GM18868 (cell line): ENCODE measurements at regions not wholly inside any gene's neighbourhood (a gene's known extent, or its start where the extent isn't known, plus 50 kb on each side); places are given as distances from the start of the nearest gene placed in this dataset.
A peak's percentile ranks its signal among the peaks of the same experiment; 100 is the strongest.
"Not testable (repeated sequence)": the region's sequence is repeated elsewhere in the genome, so short reads cannot be mapped to it uniquely, and the experiment has no call there.

Experiments
- ATAC-seq: cut with Tn5 transposase; IDR thresholded peaks from one replicate; pipeline ENCODE4 v1.9.1; 2021; ENCODE audit warnings: mild to moderate bottlenecking, moderate library complexity; ENCODE audit not compliant: unreplicated experiment

DNA sequence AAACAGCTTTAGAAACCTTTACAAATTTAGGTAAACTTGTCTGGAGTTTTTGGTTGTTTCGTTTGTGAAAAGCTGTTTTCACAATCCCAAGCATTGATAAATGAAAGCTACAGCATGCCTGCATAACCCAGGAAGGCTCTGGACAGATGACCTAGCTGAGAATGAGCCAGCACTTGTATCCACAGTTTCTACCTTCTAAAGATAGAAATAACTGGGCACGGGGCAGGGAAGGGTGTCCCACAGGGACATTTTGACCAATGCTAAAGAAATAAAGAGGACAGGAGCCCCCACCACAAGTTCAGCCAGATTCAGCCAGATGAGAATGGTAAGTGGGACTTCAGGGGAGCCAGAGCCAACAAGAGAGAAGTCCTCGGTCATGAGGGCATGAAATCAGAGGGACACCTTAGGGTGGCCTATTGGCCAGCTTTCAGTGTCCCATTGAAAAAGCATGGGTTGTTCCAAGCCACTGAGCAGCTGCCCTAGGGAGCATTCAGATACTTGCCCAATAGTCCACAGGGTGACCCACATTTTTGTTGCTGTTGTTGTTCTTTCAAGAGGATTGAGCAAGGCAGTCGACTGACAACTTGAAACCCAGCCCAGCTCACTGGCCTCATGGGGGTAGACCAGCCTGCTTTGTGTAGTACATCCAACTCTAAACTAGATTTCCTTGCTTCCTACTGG lies 140.3 kb upstream of the NUDT4 start:
- ATAC-seq = no peak

- not testable (repeated sequence) for ATAC-seq
Measured at GRCh38 chr12:93238512-93239262, 139.0 kb upstream of the NUDT4 start.

GRCh38 chr12:93239789-93240188 lies 137.9 kb upstream of the NUDT4 start:
- not testable (repeated sequence) for ATAC-seq

DNA sequence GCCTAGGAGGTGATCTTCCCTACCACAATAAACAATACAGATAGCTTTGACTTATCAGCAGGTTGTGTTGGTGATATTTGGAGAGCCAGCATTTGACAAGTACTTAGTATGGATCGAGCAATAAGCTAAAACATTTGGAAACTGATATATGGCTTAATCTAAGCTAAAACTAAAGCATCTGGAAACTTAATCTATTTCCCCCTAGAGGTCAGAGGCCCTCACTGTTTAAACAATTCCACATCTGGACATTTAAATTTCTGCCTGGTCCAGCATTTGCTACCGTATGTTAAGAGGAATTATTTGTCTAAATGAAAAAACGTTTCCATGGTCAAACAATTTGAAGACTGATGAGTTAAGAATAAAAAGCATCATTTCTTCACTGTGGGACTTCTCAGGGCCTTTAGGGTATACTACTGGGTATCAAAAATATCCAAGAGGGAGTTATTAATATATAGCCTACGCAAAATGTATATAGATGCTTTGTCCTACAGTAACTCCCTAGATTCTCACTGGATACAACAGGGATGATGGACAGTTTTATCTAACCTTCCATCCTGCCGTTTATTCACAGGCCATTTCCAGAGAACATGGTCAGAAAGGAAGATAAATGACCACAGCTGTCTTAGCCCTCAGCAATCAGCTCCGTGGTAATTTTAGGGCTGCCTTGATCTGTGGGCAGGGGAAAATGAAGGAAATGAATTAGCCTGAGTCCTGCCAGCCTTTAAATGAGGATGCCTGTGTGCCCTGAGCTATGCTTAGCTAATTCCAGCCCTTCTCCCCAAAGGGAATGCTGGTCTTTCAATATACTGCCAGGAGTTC lies 135.4 kb upstream of the NUDT4 start:
- no peak for ATAC-seq

DNA sequence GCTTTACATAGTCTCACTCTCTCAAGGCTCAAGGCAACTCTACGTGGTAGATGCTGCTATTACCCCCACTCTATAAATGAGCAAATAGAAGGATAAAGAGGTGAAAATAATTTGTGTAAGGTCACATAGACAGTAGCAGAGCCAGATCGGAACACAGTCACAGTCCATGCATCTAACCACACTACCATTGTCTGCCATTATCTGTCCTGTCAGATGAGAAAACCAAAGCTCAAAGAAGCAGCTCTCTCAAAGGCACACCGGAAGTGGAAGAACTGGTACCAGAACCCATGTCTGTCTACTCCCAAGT lies 134.4 kb upstream of the NUDT4 start:
- peak; percentile 30 for ATAC-seq

- peak; percentile 44 for ATAC-seq
Measured at GRCh38 chr12:93243689-93244513, 133.8 kb upstream of the NUDT4 start.

DNA sequence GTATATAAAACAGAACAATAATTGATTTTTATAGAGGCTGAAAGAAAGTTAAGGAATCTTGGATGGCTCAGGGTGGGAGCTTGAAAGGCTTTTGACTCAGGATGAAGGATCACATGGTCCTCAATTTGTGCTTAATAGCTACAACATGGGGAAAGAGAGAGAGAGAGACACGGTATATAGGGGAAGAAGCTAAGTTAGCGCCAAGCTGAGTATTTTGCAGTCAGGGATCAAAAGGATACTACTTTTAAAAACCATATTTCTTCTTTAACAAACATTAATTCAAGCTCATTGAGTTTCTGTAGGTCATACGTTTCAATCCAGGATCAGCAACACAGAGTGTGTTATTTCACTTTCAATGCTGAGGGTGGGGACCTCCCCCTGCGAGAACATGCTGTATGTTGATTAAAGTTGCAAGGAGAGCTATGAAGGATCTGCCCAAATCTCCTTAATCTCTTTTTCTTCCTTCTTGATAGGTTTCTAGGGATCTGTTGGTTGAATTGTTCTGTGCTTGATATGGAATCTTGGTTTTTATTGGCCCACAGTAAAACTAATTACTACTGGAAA lies 133.1 kb upstream of the NUDT4 start:
- ATAC-seq = peak; percentile 31

DNA sequence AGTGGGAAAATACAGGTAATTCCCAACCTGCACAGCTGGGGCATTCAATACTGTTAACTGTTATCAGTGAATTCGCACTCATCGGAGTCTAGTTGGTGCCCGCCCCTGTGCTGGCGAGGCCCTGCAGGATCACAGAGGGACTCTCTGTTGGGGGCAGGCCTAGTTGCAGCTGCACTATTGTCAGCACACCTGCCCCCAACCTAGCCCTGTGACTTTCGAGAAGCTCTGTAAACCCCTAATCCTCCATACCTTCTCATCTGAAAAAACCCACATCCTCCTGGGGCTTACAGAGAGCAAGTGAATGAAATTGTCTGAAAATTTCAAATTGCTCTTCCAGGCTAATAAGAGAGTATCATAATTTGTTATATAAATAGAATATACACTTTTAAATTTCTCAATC lies 132.2 kb upstream of the NUDT4 start:
- peak; percentile 72 for ATAC-seq

DNA sequence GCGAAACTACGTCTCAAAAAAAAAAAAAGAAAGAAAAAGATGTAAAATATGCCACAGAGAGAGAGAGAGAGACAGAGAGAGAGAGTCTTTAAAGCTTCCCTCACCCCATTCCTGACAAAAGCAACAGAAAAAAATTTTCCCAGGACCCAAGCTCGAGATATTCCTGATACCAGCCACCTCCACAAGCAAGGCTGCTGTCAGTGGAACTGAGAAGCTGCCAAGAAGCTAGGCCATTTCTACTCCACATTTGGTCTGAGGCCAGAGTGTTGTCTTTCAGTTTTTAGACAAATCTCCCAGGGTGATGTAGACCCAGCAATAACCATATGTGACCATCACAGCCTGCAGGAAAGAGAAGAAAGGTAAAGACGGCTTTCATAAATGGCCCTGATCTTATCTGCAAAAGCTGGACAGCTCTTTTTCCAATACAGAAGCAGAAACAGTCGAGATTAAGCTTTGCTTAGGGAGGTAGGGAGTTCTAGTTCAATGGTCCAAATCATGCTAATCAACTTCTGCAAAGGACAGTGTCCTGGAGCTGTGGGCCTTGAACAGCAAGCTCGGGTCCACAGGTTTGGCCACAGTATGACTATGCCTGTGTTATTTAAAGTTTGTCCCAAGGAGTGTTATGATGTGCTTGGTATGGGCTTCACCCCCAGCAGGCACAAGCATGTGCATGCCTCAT lies 130.3 kb upstream of the NUDT4 start:
- no peak for ATAC-seq

- ATAC-seq = no peak
Measured at GRCh38 chr12:93252221-93252620, 125.5 kb upstream of the NUDT4 start.

GRCh38 chr12:93254911-93255310 lies 122.8 kb upstream of the NUDT4 start:
- ATAC-seq = no peak

- no peak for ATAC-seq
Measured at GRCh38 chr12:93256256-93256969, 121.3 kb upstream of the NUDT4 start.

DNA sequence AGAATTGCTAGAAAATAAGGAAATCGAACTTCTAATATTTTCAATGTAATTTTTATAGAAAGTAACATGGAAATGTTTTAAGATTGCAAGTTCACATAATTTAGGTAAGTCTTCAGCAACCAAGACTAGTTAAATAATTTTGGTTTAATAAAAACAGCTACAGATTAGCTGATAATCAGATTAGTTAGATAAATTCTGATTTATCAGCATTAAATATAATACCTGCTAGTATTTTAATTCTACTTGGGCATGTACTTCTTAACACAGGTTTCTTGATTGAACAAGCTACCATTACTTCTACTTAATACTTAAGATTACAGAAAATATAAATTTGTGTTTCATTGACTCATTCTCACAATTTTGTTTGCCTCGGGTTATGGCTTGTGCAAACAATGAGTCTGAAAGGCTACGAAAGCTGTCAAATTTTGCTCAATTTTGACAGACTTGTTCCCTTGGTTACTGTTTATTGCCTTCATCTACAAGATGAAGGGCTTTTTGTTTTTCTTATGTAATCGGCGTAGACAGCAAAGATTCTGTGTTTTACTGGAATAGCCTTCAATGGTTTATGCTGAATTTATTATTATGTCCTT lies 116.1 kb upstream of the NUDT4 start:
- ATAC-seq = no peak

DNA sequence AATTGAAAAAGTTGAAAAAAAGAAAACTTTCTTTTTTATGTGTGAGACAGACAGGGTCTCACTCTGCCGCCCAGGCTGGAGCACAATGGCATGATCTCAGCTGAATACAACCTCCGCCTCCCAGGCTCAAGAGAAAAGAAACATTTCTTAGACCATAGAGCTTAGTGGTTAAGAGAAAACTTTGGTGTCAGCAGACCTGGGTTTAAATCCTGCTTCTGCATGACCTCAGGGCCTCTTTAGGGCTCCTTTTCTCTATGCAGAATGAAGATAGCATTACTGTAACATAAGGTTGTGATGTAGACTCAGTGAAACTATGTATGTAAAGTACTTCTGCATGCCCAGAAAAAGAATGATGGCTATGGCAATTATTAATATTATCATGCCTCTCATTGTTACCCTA lies 104.7 kb upstream of the NUDT4 start:
- ATAC-seq = no peak

- no peak for ATAC-seq
Measured at GRCh38 chr12:93273834-93274564, 103.7 kb upstream of the NUDT4 start.

GRCh38 chr12:93274937-93275336 lies 102.8 kb upstream of the NUDT4 start:
- no peak for ATAC-seq

GRCh38 chr12:93275589-93275988 lies 102.1 kb upstream of the NUDT4 start:
- no peak for ATAC-seq
